HG02798 (cell line): ENCODE measurements at regions not wholly inside any gene's neighbourhood (a gene's known extent, or its start where the extent isn't known, plus 50 kb on each side); places are given as distances from the start of the nearest gene placed in this dataset.

Experiments used
- ATAC-seq: cut with Tn5 transposase; IDR thresholded peaks from one replicate; pipeline ENCODE4 v1.9.1; 2021; ENCODE audit warnings: mild to moderate bottlenecking; ENCODE audit not compliant: unreplicated experiment, poor library complexity

- no peak for ATAC-seq
These were observed 50.0 kb upstream of the PLCL2 start for GRCh38 chr3:16834753-16835152.
